SU-DHL-6 (cell line): ENCODE measurements at regions not wholly inside any gene's neighbourhood (a gene's known extent, or its start where the extent isn't known, plus 50 kb on each side); places are given as distances from the start of the nearest gene placed in this dataset.

Experiments used
- EZH2phosphoT487 ChIP-seq: fragments of 200-600 bp; sonication (generic), shearing (Covaris generic); conservative IDR thresholded peaks from 2 replicates; pipeline ENCODE4 v1.6.1; 2018; ENCODE audit warnings: mild to moderate bottlenecking, antibody characterized with exemption, low read length, moderate library complexity, mixed read lengths
- TF ChIP-seq, protein P1 (sequence below): fragments of 200-600 bp; sonication (generic); IDR thresholded peaks from one replicate; pipeline ENCODE4 v1.5.1; 2017; ENCODE audit warnings: antibody characterized with exemption, mild to moderate bottlenecking, low read length, moderate library complexity; ENCODE audit not compliant: insufficient read depth, poor library complexity, severe bottlenecking

DNA sequence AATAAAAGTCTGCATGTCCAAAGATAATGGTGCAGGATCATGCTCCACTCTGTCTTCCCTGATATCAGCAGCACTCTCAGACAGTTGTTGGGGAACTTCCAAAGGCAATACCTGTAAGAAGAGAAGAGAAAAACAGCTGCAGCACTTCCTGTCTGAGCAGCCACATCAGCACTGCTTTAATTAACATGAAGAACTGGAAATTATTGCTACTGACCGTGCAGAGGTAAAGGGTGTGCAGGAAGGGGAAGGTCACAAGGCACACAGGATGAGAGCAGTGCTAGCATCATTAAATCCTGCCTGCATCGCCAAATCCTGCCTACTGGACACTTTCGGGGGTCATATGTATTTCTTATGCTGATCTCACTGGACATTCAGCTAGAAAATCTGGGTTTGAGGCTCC is 379.0 kb downstream of the LMX1A start:
- TF ChIP-seq, protein P1, sequence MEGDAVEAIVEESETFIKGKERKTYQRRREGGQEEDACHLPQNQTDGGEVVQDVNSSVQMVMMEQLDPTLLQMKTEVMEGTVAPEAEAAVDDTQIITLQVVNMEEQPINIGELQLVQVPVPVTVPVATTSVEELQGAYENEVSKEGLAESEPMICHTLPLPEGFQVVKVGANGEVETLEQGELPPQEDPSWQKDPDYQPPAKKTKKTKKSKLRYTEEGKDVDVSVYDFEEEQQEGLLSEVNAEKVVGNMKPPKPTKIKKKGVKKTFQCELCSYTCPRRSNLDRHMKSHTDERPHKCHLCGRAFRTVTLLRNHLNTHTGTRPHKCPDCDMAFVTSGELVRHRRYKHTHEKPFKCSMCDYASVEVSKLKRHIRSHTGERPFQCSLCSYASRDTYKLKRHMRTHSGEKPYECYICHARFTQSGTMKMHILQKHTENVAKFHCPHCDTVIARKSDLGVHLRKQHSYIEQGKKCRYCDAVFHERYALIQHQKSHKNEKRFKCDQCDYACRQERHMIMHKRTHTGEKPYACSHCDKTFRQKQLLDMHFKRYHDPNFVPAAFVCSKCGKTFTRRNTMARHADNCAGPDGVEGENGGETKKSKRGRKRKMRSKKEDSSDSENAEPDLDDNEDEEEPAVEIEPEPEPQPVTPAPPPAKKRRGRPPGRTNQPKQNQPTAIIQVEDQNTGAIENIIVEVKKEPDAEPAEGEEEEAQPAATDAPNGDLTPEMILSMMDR = no peak
- no peak for TF ChIP-seq EZH2phosphoT487
